ENCODE measurements at regions not wholly inside any gene's neighbourhood (a gene's known extent, or its start where the extent isn't known, plus 50 kb on each side); places are given as distances from the start of the nearest gene placed in this dataset.

DNA sequence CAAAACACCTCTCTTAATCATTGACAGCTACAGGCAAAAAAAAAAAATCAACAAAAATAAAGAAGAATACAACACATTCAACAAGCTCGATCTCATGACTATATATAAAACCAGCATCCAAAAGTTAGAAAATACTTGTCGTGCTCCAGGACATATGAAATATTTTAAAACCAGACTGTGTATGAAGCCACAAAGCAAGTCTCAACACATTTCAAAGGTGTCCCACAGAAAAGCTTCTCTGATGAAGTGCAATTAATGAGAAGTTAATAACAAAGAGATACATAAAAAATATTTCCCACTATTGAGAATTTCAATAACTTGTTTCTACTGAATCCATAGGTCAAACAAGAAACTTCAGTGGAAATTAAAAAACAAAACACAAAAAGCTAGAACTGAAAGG lies 178.7 kb downstream of the PLK2 start:
- TF ChIP-seq, protein P1, sequence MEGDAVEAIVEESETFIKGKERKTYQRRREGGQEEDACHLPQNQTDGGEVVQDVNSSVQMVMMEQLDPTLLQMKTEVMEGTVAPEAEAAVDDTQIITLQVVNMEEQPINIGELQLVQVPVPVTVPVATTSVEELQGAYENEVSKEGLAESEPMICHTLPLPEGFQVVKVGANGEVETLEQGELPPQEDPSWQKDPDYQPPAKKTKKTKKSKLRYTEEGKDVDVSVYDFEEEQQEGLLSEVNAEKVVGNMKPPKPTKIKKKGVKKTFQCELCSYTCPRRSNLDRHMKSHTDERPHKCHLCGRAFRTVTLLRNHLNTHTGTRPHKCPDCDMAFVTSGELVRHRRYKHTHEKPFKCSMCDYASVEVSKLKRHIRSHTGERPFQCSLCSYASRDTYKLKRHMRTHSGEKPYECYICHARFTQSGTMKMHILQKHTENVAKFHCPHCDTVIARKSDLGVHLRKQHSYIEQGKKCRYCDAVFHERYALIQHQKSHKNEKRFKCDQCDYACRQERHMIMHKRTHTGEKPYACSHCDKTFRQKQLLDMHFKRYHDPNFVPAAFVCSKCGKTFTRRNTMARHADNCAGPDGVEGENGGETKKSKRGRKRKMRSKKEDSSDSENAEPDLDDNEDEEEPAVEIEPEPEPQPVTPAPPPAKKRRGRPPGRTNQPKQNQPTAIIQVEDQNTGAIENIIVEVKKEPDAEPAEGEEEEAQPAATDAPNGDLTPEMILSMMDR (IDR thresholded peaks at IDR 0.05; ENCODE audit: insufficient read depth, low read length), result no peak
- no peak for TF ChIP-seq GABPA (IDR thresholded peaks at IDR 0.05; ENCODE audit: low read depth)
- no peak overlapping the region for H3K4me3 ChIP-seq (replicated peaks; ENCODE audit: insufficient read depth, low read length)
- DNase-seq (ENCODE audit: low read depth in 1 of 2, low spot score in 1 of 2), result no peak
- H3K27me3 ChIP-seq (ENCODE audit: insufficient read depth, poor library complexity, severe bottlenecking), result no peaks in the 10 kb centered on the region
- no peak overlapping the region for H3K27ac ChIP-seq (replicated peaks)

DNA sequence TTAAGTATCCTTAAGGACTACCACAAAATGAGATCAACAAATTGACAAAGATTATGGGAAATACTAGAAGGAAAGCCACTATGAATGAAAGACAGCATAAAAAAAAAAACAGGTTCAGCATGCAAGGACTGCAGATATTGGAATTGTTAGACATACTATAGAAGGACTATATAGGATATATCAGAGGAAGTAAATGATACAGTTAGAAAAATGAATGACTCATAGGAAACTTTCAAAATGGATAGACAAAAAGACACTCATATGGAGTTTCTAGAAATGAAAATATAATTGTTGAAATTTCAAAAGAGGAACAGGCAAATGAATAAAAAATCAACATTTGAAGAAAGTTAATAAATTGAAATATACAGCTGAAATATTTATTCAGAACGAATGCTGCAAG lies 180.6 kb downstream of the PLK2 start:
- DNase-seq (ENCODE audit: low read depth in 1 of 2, low spot score in 1 of 2), result no peak
- no peak overlapping the region for H3K4me3 ChIP-seq (replicated peaks; ENCODE audit: insufficient read depth, low read length)
- TF ChIP-seq, protein P2, sequence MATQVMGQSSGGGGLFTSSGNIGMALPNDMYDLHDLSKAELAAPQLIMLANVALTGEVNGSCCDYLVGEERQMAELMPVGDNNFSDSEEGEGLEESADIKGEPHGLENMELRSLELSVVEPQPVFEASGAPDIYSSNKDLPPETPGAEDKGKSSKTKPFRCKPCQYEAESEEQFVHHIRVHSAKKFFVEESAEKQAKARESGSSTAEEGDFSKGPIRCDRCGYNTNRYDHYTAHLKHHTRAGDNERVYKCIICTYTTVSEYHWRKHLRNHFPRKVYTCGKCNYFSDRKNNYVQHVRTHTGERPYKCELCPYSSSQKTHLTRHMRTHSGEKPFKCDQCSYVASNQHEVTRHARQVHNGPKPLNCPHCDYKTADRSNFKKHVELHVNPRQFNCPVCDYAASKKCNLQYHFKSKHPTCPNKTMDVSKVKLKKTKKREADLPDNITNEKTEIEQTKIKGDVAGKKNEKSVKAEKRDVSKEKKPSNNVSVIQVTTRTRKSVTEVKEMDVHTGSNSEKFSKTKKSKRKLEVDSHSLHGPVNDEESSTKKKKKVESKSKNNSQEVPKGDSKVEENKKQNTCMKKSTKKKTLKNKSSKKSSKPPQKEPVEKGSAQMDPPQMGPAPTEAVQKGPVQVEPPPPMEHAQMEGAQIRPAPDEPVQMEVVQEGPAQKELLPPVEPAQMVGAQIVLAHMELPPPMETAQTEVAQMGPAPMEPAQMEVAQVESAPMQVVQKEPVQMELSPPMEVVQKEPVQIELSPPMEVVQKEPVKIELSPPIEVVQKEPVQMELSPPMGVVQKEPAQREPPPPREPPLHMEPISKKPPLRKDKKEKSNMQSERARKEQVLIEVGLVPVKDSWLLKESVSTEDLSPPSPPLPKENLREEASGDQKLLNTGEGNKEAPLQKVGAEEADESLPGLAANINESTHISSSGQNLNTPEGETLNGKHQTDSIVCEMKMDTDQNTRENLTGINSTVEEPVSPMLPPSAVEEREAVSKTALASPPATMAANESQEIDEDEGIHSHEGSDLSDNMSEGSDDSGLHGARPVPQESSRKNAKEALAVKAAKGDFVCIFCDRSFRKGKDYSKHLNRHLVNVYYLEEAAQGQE (IDR thresholded peaks at IDR 0.05; ENCODE audit: insufficient replicate concordance, low read depth), result no peak
- TF ChIP-seq SPI1 (IDR thresholded peaks at IDR 0.05; ENCODE audit: borderline replicate concordance, low read depth) (no peak), GABPA (IDR thresholded peaks at IDR 0.05; ENCODE audit: low read depth) (no peak), POLR2AphosphoS5 (IDR thresholded peaks at IDR 0.05; ENCODE audit: low read depth) (no peak)
- TF ChIP-seq, protein P1 (IDR thresholded peaks at IDR 0.05; ENCODE audit: insufficient read depth, low read length), result no peak
- no peaks in the 10 kb centered on the region for H3K27me3 ChIP-seq (ENCODE audit: insufficient read depth, poor library complexity, severe bottlenecking)
- H3K27ac ChIP-seq (replicated peaks), result no peak overlapping the region

DNA sequence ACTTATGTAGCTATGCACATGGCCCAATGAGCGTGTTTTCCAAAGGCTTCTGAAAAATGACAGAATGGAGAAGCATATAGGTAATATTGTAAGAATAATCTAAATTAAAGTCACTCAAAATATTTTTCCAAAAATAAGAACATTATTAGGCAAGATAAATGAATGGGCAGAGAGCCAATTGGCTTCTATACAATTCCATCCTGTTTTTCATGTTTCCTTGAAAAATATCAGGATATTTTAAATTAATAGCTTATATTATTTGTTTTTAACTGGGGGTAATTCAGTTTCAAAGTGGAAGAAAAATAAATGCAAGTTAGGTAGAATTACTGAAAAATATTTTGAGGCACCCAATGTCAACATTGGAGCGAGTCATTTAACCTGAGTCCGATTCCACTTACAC lies 183.5 kb downstream of the PLK2 start:
- Histone ChIP-seq H3K4me3 (replicated peaks; ENCODE audit: insufficient read depth, low read length) (no peak overlapping the region), H3K27me3 (ENCODE audit: insufficient read depth, poor library complexity, severe bottlenecking) (no peaks in the 10 kb centered on the region), H3K27ac (replicated peaks) (no peak overlapping the region)
- no peak for TF ChIP-seq POLR2AphosphoS5 (IDR thresholded peaks at IDR 0.05; ENCODE audit: low read depth)
- TF ChIP-seq, protein P1 (IDR thresholded peaks at IDR 0.05; ENCODE audit: insufficient read depth, low read length), result no peak
- TF ChIP-seq GABPA (IDR thresholded peaks at IDR 0.05; ENCODE audit: low read depth), result no peak
- TF ChIP-seq, protein P2 (IDR thresholded peaks at IDR 0.05; ENCODE audit: insufficient replicate concordance, low read depth), result no peak
- TF ChIP-seq SPI1 (IDR thresholded peaks at IDR 0.05; ENCODE audit: borderline replicate concordance, low read depth), result no peak
- DNase-seq (ENCODE audit: low read depth in 1 of 2, low spot score in 1 of 2), result no peak

DNA sequence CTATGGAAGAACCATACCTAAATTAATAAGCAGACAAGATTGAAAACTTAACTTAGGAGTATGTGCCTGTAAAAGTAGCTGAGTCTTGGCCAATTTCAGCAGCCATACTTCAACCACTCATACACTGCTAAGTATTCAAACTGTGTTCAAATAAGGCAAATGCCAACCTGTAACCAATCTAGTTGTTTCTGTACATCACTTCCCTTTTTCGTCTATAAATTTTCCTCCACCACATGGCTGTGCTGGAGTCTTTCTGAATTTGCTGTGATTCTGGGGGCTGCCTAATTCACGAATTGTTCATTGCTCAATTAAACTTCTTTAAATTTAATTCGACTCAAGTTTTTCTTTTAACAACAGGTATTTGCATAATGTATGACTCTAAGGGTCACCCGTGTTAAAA lies 184.4 kb downstream of the PLK2 start:
- H3K4me3 ChIP-seq (replicated peaks; ENCODE audit: insufficient read depth, low read length), result no peak overlapping the region
- no peak for DNase-seq (ENCODE audit: low read depth in 1 of 2, low spot score in 1 of 2)

More for the DNA sequence above, 184.4 kb downstream of the PLK2 start:
- H3K27me3 ChIP-seq (ENCODE audit: insufficient read depth, poor library complexity, severe bottlenecking), result no peaks in the 10 kb centered on the region
- peak; percentile 52 for TF ChIP-seq SPI1 (IDR thresholded peaks at IDR 0.05; ENCODE audit: borderline replicate concordance, low read depth)
- TF ChIP-seq, protein P2 (IDR thresholded peaks at IDR 0.05; ENCODE audit: insufficient replicate concordance, low read depth), result no peak
- H3K27ac ChIP-seq (replicated peaks), result no peak overlapping the region
